ENCODE measurements at regions not wholly inside any gene's neighbourhood (a gene's known extent, or its start where the extent isn't known, plus 50 kb on each side); places are given as distances from the start of the nearest gene placed in this dataset.

DNA sequence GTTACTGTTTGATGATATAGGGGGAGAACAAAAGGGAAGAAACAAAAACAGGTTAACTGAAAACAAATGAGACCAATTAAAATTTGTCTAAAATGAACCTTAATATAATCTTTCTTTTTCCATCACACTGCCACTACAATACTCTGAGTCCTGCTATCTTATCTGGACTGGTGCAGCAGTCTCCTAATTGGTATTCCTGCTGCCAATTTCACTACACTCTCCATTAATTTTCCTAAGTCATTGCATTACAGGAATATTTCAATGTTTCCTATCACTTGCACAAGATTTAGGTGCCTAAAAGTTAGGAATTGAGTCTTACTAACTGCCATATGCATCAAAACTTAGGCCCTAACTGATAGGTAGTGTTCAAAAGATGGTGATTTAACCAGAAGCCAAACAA, 884.9 kb upstream of the MGAT4C start:
- no peak for DNase-seq

DNA sequence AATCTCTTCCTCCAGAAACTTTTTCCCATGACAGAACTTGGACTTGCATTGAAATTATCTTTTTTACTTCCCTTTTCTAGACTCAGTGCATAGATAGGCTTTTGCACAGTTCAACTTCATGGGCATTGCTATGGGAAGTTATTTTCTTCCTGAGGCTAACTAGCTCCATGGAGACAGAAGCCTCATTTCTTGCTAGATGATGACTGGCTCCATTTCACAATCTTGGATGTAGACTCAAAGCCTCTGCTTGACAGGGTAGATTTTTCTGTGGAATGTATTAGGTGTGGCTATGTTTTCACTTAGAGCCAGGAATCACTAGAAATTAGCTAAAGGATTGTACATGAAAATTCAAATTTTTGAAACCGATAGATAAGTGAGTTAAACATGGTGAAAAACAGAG, 884.1 kb upstream of the MGAT4C start:
- no peak for DNase-seq

DNA sequence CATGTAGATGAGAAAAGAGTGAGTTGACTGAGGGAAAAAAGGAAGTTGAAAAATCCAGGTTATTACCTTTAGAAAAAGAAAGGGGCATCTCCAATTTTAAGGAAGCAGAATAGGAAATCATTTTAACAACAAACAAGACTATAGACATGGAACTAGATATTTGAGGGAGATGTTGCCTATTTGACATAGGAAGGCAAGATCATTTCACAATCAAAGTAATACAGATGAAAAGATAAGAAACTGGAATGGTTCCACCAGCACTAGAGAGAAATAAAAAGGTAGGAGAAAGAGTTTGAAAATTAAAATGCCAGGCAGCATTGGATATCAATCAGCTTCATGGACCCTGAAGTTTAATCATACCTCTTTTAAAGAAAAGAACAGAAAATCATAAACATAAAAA, 881.0 kb upstream of the MGAT4C start:
- DNase-seq, result no peak

DNA sequence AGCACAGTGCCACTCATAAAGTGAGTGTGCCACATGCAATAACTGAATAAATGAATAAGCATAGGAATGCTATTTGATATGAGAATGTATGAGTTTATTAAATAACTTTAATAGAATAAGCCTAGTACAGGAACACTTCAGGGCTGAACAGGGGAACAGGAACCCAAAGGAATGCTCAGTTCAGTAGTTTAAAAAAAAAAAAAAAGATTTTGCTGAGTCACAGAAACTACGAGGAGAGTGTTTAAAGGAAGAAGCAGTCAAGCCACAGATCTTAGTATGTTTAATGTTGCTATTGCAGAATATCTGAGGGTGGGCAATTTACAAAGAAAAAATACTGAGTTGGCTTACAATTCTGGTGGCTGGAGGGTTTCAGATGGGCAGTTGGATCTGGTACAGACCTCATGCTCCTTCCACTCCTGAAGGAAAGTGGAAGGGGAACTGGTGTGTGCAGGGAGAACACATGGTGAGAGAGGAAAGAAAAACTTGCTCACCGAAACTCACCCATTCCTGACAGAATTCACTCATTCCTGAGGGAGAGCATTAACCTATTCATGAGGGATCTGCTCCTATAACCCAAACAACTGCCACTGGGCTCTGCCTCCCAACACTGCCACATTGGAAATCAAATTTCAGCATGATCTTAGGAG, 880.3 kb upstream of the MGAT4C start:
- no peak for DNase-seq

DNA sequence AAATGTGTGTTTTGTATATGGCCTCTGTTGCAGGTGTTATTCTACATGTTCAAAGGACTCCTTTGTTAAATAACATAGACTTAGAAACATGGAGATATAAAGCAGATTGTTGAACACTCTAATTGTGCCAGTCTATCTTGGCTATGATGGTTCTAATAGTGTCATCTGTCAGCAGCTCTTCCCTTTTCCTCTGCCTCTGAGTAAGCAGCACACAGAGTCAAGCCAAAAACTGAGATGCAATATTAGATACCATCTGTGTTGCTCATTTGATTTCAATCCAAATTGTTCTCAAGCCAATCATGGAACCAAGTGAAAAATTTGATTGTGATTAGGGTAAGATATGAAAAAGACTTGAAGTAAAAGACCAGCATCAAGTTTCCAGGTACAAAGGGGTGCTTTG, 871.1 kb upstream of the MGAT4C start:
- DNase-seq, result no peak

DNA sequence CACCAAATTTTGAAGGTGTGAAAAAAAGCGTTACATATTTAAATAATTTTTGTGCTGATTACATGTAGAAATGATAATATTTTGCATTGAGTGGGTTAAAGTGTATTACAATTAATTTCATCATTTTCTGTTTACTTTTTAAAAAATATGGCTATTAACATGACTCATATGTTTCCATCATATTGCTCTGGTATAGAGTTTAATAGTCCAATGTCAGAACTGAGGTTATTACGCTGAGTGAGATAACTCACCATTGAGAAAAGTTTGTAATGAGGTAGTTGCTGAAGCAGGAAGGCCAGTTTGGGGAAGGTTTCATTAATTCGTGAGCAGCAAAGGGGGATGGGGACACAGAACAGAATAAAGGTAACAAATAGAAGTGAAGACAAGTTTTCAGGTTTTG, 865.7 kb upstream of the MGAT4C start:
- DNase-seq, result no peak

DNA sequence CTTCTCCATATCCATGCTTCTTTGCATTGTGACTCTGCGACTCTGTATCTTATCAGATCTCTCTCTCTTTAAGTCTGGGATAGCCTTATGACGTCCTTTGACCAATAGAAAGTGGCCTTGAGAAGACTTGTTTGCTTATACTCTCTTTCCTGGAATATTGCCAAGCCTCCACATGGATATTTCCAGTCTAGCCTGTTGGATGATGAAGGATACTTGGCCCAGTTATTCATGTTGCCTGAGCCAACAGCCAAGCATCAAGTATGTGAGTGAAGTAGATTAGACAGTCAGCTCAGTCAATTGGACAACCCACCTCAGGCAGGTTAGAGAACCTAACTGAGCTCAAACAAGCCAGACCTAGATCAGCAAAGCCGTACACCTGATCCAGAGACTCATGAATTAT, 864.2 kb upstream of the MGAT4C start:
- DNase-seq, result no peak

DNA sequence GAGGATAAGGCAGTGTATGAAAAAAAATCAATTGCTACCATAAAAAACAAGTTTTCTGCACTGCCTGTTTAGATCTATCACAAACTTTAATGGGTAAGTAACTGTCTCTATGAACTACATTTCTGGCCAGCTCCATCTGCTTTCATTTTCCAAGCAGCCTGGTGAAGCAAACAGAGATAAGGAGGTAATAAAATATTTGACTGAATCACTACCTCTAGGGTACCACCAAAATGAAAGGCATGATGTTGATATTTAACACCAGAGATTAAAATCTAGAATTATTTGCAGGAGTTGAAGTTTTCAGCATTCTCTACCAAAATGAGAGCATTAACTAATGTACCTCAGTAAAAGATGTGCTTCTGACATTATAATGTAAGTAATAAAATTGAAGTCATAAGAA, 863.5 kb upstream of the MGAT4C start:
- no peak for DNase-seq

DNA sequence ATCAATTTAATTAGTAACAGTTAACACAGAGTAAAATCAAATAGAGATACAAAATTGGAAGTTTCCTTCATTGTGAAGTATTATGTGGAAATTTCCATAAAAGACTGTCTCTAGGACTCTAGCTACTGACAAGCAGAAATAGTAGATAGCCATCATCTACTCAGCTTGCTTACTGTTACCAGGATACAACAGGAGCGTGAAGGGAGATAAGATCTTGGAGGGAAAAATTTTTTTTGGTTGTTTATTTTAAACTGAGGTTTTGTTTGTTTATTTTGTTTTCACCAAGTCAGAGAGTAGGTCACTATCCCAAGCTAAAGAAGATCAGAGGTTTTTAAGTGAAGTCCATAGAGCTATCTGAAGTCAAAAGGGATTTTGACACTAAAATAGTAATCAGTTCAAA, 861.3 kb upstream of the MGAT4C start:
- no peak for DNase-seq

DNA sequence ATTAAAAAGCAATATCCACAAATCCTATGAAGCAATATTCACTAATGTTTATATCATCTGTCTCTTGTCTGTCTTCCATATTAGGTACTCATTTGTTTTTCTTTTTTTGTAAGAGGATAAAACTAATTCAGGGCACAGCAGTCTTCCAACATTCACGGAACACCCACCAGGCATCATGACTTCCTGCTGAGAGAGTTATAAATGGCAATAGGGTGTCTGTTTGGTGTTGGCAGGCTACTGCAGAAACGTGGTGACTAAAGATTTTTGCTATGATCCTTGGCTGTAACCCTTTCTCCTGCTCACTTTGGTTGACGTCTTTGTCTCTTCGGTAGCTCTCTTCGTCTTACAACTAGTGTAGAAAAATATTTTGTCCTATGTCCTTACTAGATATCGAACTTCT, 860.6 kb upstream of the MGAT4C start:
- DNase-seq, result no peak

DNA sequence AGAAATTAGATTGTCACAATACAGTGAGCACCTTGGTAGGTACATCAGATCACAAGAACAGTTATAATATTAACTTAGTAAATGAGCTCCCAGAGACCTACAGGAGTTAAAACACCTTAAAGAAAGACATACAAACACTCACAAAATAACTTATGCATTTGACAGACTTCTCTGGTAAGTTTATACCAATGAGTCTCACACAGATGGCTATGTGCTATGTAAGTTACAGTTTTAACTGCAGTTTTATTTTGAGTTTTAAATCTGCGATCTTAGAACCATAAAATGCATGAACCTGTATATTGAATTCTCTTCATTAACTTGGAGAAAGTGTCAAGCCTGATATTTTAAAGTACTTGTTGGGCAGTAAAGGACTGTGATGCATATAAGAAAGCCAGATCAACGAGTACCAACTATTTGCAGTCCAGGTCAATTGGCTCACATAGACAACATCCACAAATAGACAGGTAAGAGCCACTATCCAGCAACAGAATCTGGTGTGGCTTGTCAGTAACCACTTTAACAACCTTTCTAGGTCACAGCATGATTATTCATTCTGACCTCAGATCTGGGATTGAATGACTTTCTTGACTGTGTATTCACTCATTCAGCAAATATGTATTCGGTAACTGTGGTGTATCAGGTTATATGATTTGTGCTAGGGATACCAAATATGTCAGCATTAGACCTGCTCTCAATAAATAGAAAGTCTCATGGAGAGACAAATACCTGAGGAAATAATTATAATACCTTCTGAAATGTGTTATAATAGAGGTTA, 856.6 kb upstream of the MGAT4C start:
- DNase-seq, result no peak

DNA sequence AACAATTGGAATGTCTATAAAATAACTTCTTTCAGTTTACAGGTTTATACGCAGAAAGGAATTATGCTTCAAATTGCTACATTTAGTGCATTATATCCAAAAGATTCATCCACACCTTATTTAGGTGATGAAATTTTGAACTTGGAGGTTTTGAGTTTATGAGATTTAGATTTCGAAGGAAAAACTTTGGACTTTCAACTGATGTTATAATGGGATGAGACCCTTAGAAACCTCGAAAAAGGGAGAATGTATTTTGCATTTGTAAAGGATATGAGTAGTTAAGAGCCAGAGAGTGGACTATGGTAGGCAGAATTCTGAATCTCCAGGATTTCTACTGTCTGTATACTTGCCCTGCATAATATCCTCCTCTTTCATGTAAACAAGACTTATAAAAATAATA, 851.6 kb upstream of the MGAT4C start:
- no peak for DNase-seq

DNA sequence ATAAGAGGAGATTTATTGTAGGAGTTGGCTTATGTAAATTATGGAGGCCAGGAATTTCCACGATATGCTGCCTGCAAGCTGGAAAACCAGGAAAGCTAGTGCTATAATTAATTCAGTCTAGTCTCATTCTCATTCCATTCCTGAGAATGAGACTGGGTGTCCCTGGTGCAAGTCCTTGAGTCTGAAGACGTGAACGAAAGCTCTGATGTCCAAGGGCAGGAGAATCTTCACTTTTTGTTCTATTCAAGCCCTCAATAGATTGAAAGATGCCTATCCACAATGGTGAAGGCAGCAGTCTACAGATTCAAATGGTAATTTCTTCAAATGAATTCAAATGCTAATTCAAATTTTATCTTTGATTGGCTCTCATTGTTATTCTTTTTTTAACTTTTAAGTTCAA, 851.1 kb upstream of the MGAT4C start:
- DNase-seq, result no peak

DNA sequence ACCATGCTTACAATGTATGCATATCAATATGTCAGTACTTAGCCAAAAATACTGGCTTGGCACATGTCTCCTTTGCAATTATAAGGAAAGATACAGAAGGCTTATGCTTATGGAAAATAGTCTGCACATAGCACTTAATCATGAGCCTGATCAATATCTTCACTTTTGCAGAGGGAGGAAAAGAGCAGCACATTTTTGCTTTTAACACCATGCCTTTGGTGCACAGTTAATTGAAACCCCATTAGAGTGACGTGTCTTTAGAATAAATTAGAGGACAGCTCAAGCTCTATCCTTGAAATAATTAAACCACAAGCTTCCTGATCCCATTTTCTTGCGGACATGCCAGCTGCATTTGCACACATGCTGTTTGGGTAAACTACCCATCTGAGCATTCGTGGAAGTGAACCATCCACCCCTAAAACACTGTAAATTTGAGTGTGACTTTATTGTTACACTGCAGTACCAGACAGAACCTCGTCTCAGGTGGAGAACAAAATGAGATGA, 839.9 kb upstream of the MGAT4C start:
- DNase-seq, result no peak

DNA sequence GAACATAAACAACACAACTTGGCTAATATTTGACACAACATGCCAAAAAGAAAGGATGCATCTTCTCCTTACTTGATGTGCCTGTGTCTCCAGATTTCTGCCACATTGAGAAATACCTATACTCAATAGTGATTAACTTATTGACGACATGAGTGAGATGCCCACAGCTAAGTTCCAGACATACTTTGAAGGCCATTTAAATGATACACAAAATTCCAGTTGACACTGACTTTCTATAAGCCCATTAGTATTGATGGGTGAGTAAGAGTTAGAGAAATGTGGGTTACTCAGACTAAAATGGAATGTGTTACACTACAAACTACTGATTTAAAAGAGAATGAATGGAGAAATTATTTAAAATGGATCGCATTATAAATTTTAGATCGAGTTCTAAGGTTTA, 838.2 kb upstream of the MGAT4C start:
- DNase-seq, result no peak

DNA sequence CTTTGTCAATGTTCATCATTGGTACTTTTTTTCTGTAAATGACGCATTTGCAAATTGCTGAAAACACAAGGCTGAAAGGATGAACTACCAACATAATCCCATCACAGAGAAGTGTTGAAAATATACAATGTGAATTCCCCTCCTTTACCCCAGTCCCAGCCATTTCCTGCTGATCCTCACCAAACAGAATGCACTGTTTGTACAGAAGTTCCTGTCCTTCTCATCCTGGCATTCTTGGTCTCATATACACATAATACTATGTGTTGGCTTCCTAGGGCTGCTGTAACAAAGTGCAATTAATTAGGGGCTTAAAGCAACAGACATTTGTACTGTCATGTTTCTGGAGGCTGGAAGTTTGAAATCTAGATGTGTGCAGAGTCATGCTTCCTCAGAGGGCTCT, 836.2 kb upstream of the MGAT4C start:
- no peak for DNase-seq

DNA sequence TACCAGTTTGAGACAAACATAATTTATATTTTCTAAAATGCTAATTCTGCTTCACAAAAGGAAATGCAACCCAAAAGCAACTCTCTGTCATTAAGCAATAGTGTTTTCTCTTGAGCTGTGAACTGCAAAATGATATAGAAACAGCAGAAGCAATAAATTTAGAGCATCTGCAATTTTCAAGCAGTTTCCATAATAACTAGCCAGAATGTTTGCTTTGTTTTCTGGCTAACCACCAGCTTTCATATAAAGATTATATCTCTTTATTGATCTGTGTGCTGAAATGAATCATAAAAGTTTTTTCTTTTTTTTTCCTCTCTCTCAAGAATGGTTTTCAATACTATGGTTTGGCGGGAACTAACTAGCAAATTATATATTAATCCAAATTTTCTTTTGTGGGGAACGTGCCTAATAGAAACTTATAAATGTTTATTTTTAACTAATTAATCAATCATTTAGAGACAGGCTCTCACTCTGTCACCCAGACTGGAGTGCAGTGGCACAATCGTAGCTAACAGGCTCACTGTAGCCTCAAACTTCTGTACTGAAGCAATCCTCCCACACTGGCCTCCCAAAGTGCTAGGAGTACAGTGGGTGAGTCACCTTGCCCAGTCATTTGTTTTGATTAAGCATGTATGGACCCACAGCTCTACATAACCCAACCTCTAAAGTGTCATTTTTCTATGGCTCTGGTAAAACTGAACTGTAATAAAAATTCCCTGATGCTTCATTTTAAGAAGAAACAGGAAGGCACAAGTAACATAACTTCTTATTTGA, 830.1 kb upstream of the MGAT4C start:
- no peak for DNase-seq

DNA sequence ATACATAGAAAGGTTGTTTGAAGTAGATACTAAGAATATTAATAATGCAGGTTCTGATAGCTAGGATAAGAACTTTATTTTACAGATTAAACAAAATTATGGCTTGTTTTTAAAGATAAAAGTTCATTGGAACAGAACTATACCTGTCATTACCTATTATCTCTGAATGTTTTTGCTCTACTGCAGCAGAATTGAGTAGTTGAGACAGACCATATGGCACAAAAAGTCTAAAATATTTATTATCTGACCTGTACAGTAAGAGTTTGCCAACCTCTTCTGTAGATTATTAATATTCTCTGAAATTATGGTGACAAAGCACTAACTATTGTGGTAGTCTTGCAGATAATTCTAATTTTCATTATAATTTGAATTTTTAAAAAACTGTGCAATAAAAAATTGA, 829.1 kb upstream of the MGAT4C start:
- no peak for DNase-seq

DNA sequence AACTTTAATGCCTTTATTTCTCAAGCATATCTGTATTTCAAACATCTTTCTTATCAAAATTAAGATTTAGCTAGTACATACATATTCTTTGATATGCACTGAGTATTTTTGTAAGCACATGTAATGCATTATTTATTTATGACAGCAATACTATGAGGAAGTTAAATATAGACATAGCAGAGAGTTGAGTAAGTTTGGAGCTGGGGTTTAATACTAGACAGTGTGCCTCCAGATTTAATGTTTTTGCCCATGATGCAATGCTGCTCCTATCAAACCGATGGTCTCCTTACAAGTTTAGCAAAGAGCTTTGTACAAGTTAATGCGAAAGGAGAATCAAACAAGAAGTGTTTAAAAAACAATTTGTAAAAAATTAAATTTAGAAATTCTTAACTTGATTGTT, 826.6 kb upstream of the MGAT4C start:
- no peak for DNase-seq

DNA sequence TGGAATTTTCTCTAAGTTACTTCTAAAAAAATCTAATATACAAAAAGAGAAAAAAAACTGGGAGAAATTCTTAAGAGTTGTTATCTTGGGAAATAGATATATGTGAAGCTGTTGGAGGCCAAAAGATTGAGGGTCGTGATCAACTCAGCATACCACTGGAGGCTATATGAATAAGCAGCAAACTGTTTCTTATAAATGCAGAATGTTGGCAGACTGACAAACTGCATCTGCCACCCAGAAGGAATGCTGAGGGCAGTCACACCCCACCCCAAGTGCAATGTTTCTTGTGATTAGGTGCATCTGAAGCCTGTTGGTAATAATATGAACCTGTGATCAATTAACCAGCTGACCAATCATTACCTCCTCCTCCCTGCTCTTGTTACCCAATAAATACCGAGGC, 818.6 kb upstream of the MGAT4C start:
- no peak for DNase-seq

DNA sequence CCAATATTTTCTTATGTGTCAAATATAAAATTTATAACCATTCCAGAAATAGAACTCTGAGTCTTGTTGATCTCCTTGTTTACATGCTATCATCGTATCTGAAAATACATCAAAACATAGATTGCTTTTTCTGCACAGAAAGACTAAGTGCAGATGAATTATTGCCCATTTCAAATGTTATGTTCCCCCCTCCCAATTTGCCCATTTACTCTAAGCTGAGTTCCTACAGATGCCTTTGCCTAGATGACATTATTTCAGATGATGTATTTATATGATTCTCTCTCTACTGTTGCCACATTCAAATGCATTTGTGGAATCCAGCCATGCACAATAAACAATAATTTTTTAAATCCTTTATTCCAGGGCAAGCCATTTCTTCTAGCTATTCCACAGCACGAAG, 810.1 kb upstream of the MGAT4C start:
- DNase-seq, result no peak

DNA sequence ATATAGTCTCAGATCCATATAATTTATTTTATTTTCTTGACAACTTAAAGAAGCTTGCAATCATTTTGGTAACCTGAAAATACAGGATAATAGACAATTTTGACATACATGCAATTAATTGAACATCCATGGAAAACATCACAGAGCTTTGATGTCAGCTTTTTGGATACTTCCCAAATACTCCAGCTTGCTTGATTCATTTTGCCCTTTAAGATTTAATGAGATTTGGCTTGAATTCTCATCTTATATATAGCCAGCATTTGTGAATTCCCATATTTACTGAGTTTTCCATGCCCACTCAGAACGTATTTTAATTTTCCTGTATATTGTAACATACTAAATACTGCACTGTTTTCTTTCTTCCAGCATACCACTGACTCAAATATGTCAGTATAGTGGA, 803.0 kb upstream of the MGAT4C start:
- DNase-seq, result no peak

DNA sequence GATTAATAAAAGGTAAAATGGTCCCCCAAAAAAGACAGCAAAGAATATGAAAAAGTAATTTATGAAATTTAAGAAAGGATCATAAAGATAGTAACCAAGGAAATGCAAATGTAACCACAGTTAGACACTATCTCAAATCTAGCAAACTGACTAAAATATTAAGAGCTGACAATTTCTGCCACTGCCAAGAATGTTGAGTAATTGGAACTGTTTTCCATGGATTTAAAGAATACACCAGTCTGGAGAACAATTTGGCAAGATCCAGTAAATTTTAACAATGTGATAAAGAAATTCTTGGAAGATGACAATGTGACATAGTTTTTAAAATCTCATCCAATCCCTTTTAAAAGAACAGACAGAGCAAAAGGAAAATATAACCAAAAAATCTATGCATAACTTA, 798.0 kb upstream of the MGAT4C start:
- no peak for DNase-seq

DNA sequence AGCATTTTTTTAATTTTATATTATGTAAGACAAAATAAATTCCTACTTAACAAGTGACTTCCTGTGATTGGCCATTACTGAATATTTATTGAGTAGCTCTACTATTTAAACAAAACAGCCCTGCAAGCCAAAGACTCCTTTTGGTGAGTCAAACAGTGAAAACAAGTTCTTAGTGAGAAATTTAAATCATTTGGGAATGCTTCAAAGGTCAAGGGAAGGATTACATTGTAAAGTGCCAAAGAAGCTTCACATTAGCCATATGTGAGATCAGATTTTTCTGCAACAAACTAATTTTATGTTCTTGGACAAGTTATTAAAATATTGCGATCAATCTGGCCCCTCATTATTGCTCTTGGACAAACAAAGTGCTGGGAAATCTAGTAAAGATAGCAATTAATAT, 795.4 kb upstream of the MGAT4C start:
- no peak for DNase-seq

All from suppressor macrophage treated with lipopolysaccharide for 1 hour (primary cell).